Omental fat pad (tissue), 3 donors: ENCODE measurements at regions not wholly inside any gene's neighbourhood (a gene's known extent, or its start where the extent isn't known, plus 50 kb on each side); places are given as distances from the start of the nearest gene placed in this dataset.

ENCODE experiments used
- ATAC-seq: fragments of 150-250 bp; one replicate; pipeline ENCODE4 v1.9.1; 2016; ENCODE audit warnings: mild to moderate bottlenecking, moderate library complexity; ENCODE audit not compliant: low FRiP score
- DNase-seq: peaks from one replicate; pipeline ENCODE4 v3.0.0-alpha.2; 2019; ENCODE audit warnings: low spot score
- CTCF ChIP-seq, 3 donors: fragments of 450-650 bp; IDR thresholded peaks; one replicate each; pipeline ENCODE4 v1.5.1; 2016 to 2017; ENCODE audit warnings: antibody characterized with exemption in 3 of 3, mild to moderate bottlenecking in 3 of 3, moderate library complexity in 2 of 3

DNA sequence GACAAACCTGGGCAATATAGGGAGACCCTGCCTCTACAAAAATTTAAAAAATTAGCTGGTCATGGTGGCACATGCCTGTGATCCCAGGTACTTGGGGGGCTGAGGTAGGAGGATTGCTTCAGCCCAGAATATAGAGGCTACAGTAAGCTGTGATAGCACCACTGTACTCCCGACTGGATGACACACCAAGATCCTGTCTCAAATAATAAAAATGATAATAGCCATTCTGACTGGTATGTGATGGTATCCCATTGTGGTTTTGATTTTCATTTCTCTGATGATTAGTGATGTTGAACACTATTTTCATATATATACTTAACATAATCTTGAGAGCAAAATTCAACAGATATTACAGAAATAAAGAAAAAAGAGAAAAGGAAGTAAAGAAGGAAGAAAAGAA is 1491.0 kb upstream of the PIK3C3 start:
- TF ChIP-seq CTCF (IDR thresholded peaks at IDR 0.05) = no peak
- DNase-seq (no peak), ATAC-seq (no peak)

- DNase-seq = no peak
- no peak for TF ChIP-seq CTCF (IDR thresholded peaks at IDR 0.05)
- ATAC-seq = no peak
Measured at GRCh38 chr18:40453903-40454302, 1501.1 kb upstream of the PIK3C3 start.

DNA sequence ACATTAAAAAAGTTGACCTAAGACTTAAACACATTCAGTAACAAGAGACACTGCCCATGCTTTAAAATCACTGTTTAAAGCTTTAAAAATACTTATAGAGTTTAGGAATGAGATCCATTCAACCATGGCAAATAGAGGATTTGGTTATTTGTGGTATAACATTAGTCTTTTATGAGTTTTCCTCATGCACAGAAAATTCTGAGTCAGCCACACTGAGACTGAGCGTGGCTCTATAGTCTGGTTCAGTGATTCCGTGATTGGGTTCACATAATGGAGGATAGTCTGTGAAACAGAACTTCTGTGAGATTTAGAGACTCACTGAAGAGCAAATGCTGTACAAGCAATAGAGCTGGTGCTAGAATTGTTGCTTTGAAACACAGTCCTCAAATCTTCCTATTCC is 1502.4 kb upstream of the PIK3C3 start:
- no peak for TF ChIP-seq CTCF (IDR thresholded peaks at IDR 0.05)
- no peak for ATAC-seq
- DNase-seq = no peak

- TF ChIP-seq CTCF (IDR thresholded peaks at IDR 0.05) = no peak
- ATAC-seq = no peak
- no peak for DNase-seq
Measured at GRCh38 chr18:40450751-40451150, 1504.3 kb upstream of the PIK3C3 start.

DNA sequence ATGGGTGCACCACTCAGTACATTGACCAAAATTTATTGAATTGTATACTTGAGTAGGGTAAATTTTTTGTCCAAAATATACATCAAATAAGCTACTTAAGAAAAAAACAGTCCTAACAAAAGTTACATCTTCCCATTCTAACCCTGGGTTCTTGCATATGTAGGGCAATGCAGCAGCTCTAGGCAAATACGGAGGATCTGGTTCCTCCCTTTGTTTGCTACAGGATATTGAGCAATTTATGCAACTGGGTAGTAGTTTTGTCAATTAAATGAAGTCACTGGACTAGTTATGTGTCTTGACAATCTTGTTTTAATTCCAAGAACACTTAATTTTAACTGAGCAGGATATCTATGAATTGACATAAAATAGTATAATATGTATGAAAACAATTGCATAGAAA is 1507.2 kb upstream of the PIK3C3 start:
- no peak for TF ChIP-seq CTCF (IDR thresholded peaks at IDR 0.05)
- DNase-seq (no peak), ATAC-seq (no peak)

GRCh38 chr18:40440088-40440487 is 1514.9 kb upstream of the PIK3C3 start:
- no peak for ATAC-seq
- no peak for DNase-seq
- TF ChIP-seq CTCF (IDR thresholded peaks at IDR 0.05) = no peak

- DNase-seq = no peak
- TF ChIP-seq CTCF (IDR thresholded peaks at IDR 0.05) = no peak
- no peak for ATAC-seq
Measured at GRCh38 chr18:40437517-40437916, 1517.5 kb upstream of the PIK3C3 start.
